ENCODE measurements at regions not wholly inside any gene's neighbourhood (a gene's known extent, or its start where the extent isn't known, plus 50 kb on each side); places are given as distances from the start of the nearest gene placed in this dataset.

DNA sequence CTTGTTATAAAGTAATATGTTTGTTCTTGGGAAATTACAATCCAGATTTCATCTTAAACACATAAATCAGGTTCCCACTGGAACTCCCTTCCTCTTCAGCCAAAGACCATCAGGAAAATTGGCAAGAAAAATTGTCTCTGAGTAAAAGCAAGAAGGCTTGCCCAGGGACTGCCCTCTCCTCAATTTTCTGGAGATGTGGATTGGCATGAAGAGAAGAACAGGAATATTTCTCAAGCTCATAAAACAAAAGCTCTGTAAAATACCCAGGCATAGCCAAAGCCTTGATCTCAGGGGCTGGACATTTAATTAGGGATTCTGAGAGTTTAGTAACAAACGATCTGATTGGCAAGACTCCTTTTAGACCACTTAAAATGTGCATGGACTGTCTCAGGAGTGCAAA is 223.4 kb downstream of the ZNF608 start:
- TF ChIP-seq, protein P1, sequence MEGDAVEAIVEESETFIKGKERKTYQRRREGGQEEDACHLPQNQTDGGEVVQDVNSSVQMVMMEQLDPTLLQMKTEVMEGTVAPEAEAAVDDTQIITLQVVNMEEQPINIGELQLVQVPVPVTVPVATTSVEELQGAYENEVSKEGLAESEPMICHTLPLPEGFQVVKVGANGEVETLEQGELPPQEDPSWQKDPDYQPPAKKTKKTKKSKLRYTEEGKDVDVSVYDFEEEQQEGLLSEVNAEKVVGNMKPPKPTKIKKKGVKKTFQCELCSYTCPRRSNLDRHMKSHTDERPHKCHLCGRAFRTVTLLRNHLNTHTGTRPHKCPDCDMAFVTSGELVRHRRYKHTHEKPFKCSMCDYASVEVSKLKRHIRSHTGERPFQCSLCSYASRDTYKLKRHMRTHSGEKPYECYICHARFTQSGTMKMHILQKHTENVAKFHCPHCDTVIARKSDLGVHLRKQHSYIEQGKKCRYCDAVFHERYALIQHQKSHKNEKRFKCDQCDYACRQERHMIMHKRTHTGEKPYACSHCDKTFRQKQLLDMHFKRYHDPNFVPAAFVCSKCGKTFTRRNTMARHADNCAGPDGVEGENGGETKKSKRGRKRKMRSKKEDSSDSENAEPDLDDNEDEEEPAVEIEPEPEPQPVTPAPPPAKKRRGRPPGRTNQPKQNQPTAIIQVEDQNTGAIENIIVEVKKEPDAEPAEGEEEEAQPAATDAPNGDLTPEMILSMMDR (IDR thresholded peaks at IDR 0.05) = no peak
- no peak for TF ChIP-seq POLR2A (IDR thresholded peaks at IDR 0.05)

Measured in right lobe of liver (tissue), 4 donors.